GM12878 (cell line): ENCODE measurements at regions not wholly inside any gene's neighbourhood (a gene's known extent, or its start where the extent isn't known, plus 50 kb on each side); places are given as distances from the start of the nearest gene placed in this dataset.

Experiments used
- ATAC-seq: fragments of 200-7000 bp; cut with Tn5 transposase; 3 replicates; pipeline ENCODE4 v1.9.1; 2020; ENCODE audit warnings: mild to moderate bottlenecking, moderate library complexity
- BruUV-seq: library from RNA; stranded (reverse); fragments of 400-500 nt; replicated peaks from 2 replicates; lab custom pipeline; 2021; lab: Mats Ljungman, UMichigan
- CTCF ChIA-PET: fragments of 300-600 bp; sonication (Branson Sonifier 250); formaldehyde crosslinking; extraction: SDS; loops from one replicate; lab custom pipeline; 2021; ENCODE audit warnings: inconsistent platforms; lab: Yijun Ruan, JAX
- POLR2A ChIA-PET: fragments of 350-600 bp; formaldehyde crosslinking; extraction: SDS; loops from one replicate; lab custom pipeline; 2021; ENCODE audit warnings: inconsistent platforms; lab: Charles Lee
- RAD21 ChIA-PET: fragments of 300-600 bp; sonication (Branson Sonifier 250); formaldehyde crosslinking; loops from one replicate; lab custom pipeline; 2023; ENCODE audit warnings: antibody characterized with exemption; ENCODE audit not compliant: unreplicated experiment; lab: Charles Lee
- SMC1A ChIA-PET: fragments of 300-600 bp; sonication (Branson Sonifier 250); formaldehyde crosslinking; loops from one replicate; lab custom pipeline; 2023; ENCODE audit not compliant: unreplicated experiment, uncharacterized antibody; lab: Charles Lee
- DNase-seq: peaks from one replicate; pipeline ENCODE4 v3.0.0-alpha.2; 2011; ENCODE audit warnings: low read depth, low spot score
- FAIRE-seq: peaks from 3 replicates; lab custom pipeline; 2011; peaks lifted over from hg19 to GRCh38; lab: Jason Lieb, UNC
- H2AFZ ChIP-seq: 2 replicates; pipeline ENCODE4 v1.6.0; 2011; ENCODE audit warnings: low read depth, low read length, control low read depth; ENCODE audit not compliant: control insufficient read depth
- H3K27ac ChIP-seq: 2 replicates; pipeline ENCODE4 v1.5.1; 2011; ENCODE audit warnings: control low read depth; ENCODE audit not compliant: control insufficient read depth, insufficient read depth
- H3K27me3 ChIP-seq, 2 experiments: replicated peaks in 1 of 2; 2 replicates each; pipeline versions ENCODE4 v1.6.0 to v1.6.1; 2011; ENCODE audit warnings: low read length in 1 of 2; ENCODE audit not compliant: control insufficient read depth in 2 of 2, insufficient read depth in 2 of 2
- H3K36me3 ChIP-seq, 2 experiments: 2 replicates each; pipeline ENCODE4 v1.5.1; 2011; ENCODE audit warnings: low read length in 1 of 2; ENCODE audit not compliant: control insufficient read depth in 2 of 2, insufficient read depth in 2 of 2
- H3K4me1 ChIP-seq: 2 replicates; pipeline ENCODE4 v1.6.1; 2011; ENCODE audit warnings: mild to moderate bottlenecking, low read length, moderate library complexity, mixed read lengths; ENCODE audit not compliant: control insufficient read depth, insufficient read depth
- H3K4me2 ChIP-seq: 2 replicates; pipeline ENCODE4 v1.6.0; 2011; ENCODE audit warnings: control low read depth; ENCODE audit not compliant: control insufficient read depth, insufficient read depth
- H3K4me3 ChIP-seq: fragments of 200-600 bp; sonication (generic); 2 replicates; pipeline ENCODE4 v1.5.1; 2016
- H3K79me2 ChIP-seq: 2 replicates; pipeline ENCODE4 v1.6.0; 2011; ENCODE audit warnings: low read length; ENCODE audit not compliant: control insufficient read depth, insufficient read depth
- H3K9ac ChIP-seq: 2 replicates; pipeline ENCODE4 v1.8.0; 2011; ENCODE audit warnings: low read length, control low read depth, mixed read lengths; ENCODE audit not compliant: control insufficient read depth, insufficient read depth
- H3K9me3 ChIP-seq: replicated peaks from 3 replicates; pipeline ENCODE4 v1.5.1; 2011; ENCODE audit warnings: mild to moderate bottlenecking, low read length; ENCODE audit not compliant: control insufficient read depth, insufficient read depth
- H4K20me1 ChIP-seq: 2 replicates; pipeline ENCODE4 v1.6.0; 2011; ENCODE audit not compliant: control insufficient read depth, insufficient read depth
- BCL3 ChIP-seq: IDR thresholded peaks from 2 replicates; pipeline ENCODE4 v1.6.1; 2011; ENCODE audit warnings: borderline replicate concordance, low read depth, mild to moderate bottlenecking, moderate library complexity, low read length; ENCODE audit not compliant: insufficient read depth, poor library complexity, severe bottlenecking
- BMI1 ChIP-seq: fragments of 450-650 bp; IDR thresholded peaks from 2 replicates; pipeline ENCODE4 v1.6.1; 2016; ENCODE audit warnings: mild to moderate bottlenecking, moderate library complexity, borderline replicate concordance
- CBX5 ChIP-seq: sonication (generic); IDR thresholded peaks from 2 replicates; pipeline ENCODE4 v1.6.1; 2016; ENCODE audit warnings: low read depth, moderate library complexity, mild to moderate bottlenecking, inconsistent platforms
- FOS ChIP-seq: IDR thresholded peaks from 3 replicates; pipeline ENCODE4 v1.6.1; 2011; ENCODE audit warnings: borderline replicate concordance; ENCODE audit not compliant: insufficient read length; ENCODE audit errors: extremely low read depth
- NFIC ChIP-seq: IDR thresholded peaks from 2 replicates; pipeline ENCODE4 v1.6.1; 2012; ENCODE audit warnings: low read depth, mild to moderate bottlenecking, inconsistent platforms, low read length, moderate library complexity
- PML ChIP-seq: IDR thresholded peaks from 2 replicates; pipeline ENCODE4 v1.6.1; 2012; ENCODE audit warnings: low read length, inconsistent platforms
- RBBP5 ChIP-seq: fragments of 200-600 bp; sonication (generic); conservative IDR thresholded peaks from 2 replicates; pipeline ENCODE4 v1.6.1; 2016
- SPI1 ChIP-seq: IDR thresholded peaks from 2 replicates; pipeline ENCODE4 v1.6.1; 2011; ENCODE audit warnings: low read depth, mild to moderate bottlenecking, low read length, moderate library complexity, borderline replicate concordance; ENCODE audit not compliant: insufficient read depth
- SUZ12 ChIP-seq: fragments of 200-600 bp; sonication (generic); IDR thresholded peaks from one replicate; pipeline ENCODE4 v1.6.1; 2018; ENCODE audit warnings: antibody characterized with exemption, mild to moderate bottlenecking; ENCODE audit not compliant: unreplicated experiment
- TCF12 ChIP-seq: IDR thresholded peaks from 2 replicates; pipeline ENCODE4 v1.6.1; 2011; ENCODE audit warnings: low read depth, mild to moderate bottlenecking, low read length
- TCF7 ChIP-seq: IDR thresholded peaks from 2 replicates; pipeline ENCODE4 v1.6.1; 2014; ENCODE audit warnings: antibody characterized with exemption, borderline replicate concordance
- ZNF592 ChIP-seq: fragments of 450-650 bp; IDR thresholded peaks from 2 replicates; pipeline ENCODE4 v1.6.1; 2017; ENCODE audit warnings: mild to moderate bottlenecking, moderate library complexity
- ZSCAN29 ChIP-seq: fragments of 450-650 bp; IDR thresholded peaks from 2 replicates; pipeline ENCODE4 v1.6.1; 2017; ENCODE audit warnings: mild to moderate bottlenecking, moderate library complexity
- WGBS: methylation state at CpG from one replicate; pipeline ENCODE4 v1.1.6; 2016; ENCODE audit warnings: low lambda C conversion rate; ENCODE audit not compliant: insufficient replicate concordance, insufficient coverage; ENCODE audit errors: missing lambda C conversion rate; 5-methylcytosine and 5-hydroxymethylcytosine counted together
- in situ Hi-C: fragments of 300-500 bp; cut with MboI; formaldehyde crosslinking; loops from 9 replicates; pipeline ENCODE4 v1.14.3; 2018; ENCODE audit warnings: mixed read lengths
- intact Hi-C: fragments of 100-400 bp; cut with micrococcal nuclease; formaldehyde crosslinking; loops from one replicate; pipeline ENCODE4 v1.14.2; 2022; ENCODE audit not compliant: unreplicated experiment

GRCh38 chr2:216574586-216574985, 58.6 kb upstream of the IGFBP2 start:
- Histone ChIP-seq H3K9ac (no peak overlapping the region), H3K27ac (no peak overlapping the region), H3K27me3 (no peaks in the 10 kb centered on the region; a peak in 1 of 4 replicates), H4K20me1 (no peaks in the 10 kb centered on the region), H3K4me1 (no peaks in the 10 kb centered on the region), H3K36me3 (no peaks in the 10 kb centered on the region), H3K4me2 (no peak overlapping the region), H3K9me3 (no peaks in the 10 kb centered on the region; the same call in 2 of the 3 replicates), H3K79me2 (no peaks in the 10 kb centered on the region), H3K4me3 (no peak overlapping the region), H2AFZ (no peak overlapping the region)
- RAD21 ChIA-PET = interaction anchor here (0.7 kb wide), 1 partner anchor 9 kb away, joined by 3 read pairs; no protein-coding TSS in a partner anchor
- intact Hi-C loops (no loop called here), in situ Hi-C loops (no loop called here)
- TF ChIP-seq ZNF592 = no peak
- TF ChIP-seq PML = no peak
- TF ChIP-seq NFIC = no peak
- TF ChIP-seq RBBP5 = no peak
- TF ChIP-seq SUZ12 = no peak
- no peak for TF ChIP-seq BMI1
- TF ChIP-seq ZSCAN29 = no peak
- no peak for TF ChIP-seq BCL3
- TF ChIP-seq FOS = no peak
- TF ChIP-seq TCF7 = no peak
- no peak for TF ChIP-seq TCF12
- TF ChIP-seq SPI1 = no peak
- no peak for TF ChIP-seq CBX5
- BruUV-seq = no TSS peak
- SMC1A ChIA-PET = interaction anchor here (1.0 kb wide), 1 partner anchor 9 kb away, joined by 3 read pairs; no protein-coding TSS in a partner anchor
- ATAC-seq (no peak), DNase-seq (no peak), FAIRE-seq (no peak)
- POLR2A ChIA-PET = no interaction called here
- WGBS = 23% methylated on average over 3 of the region's 3 CpGs
- CTCF ChIA-PET = interaction anchor here (1.2 to 1.7 kb wide), 2 partner anchors 10 to 88 kb away, joined by 3 to 4 read pairs; no protein-coding TSS in a partner anchor
